Transverse colon (tissue), 4 donors: ENCODE measurements at regions not wholly inside any gene's neighbourhood (a gene's known extent, or its start where the extent isn't known, plus 50 kb on each side); places are given as distances from the start of the nearest gene placed in this dataset.

Experiments
- DNase-seq: peaks from one replicate; pipeline ENCODE4 v3.0.0-alpha.2; 2019
- H3K27ac ChIP-seq, 4 donors: fragments of 200-600 bp; sonication (generic); 2 replicates each; pipeline ENCODE4 v1.5.1; 2016 to 2018; ENCODE audit warnings: inconsistent platforms in 4 of 4
- H3K27me3 ChIP-seq: fragments of 200-600 bp; sonication (generic); 2 replicates; pipeline ENCODE4 v1.5.1; 2017; ENCODE audit warnings: inconsistent platforms
- H3K36me3 ChIP-seq, 4 donors: fragments of 200-600 bp; sonication (generic); 2 replicates each; pipeline ENCODE4 v1.5.1; 2017 to 2019; ENCODE audit warnings: inconsistent platforms in 4 of 4
- H3K4me1 ChIP-seq, 4 donors: fragments of 200-600 bp; sonication (generic); 2 replicates each; pipeline ENCODE4 v1.5.1; 2017 to 2020; ENCODE audit warnings: inconsistent platforms in 4 of 4
- H3K4me3 ChIP-seq, 4 donors: fragments of 200-600 bp; sonication (generic); 1 replicate in 1 of 4; 2 replicates in 3 of 4; pipeline versions ENCODE4 v1.5.1 to v1.6.1; 2017 to 2019; ENCODE audit warnings: inconsistent platforms in 4 of 4
- H3K9me3 ChIP-seq, 2 donors: fragments of 200-600 bp; sonication (generic); 2 replicates each; pipeline ENCODE4 v1.5.1; 2017 to 2019; ENCODE audit warnings: inconsistent platforms in 2 of 2
- CTCF ChIP-seq, 5 experiments: fragments of 200-600 bp in 3 of 5; fragments of 450-650 bp in 2 of 5; sonication (generic) in 3 of 5; IDR thresholded peaks; 1 replicate in 2 of 5; 2 replicates in 3 of 5; pipeline ENCODE4 v1.5.1; 2016 to 2017; ENCODE audit warnings: antibody characterized with exemption in 5 of 5, inconsistent platforms in 3 of 5, mild to moderate bottlenecking in 2 of 5, moderate library complexity in 1 of 5
- EP300 ChIP-seq: sonication (generic); formaldehyde crosslinking; IDR thresholded peaks from one replicate; pipeline ENCODE4 v1.6.1; 2017; ENCODE audit warnings: antibody characterized with exemption, low read depth
- POLR2A ChIP-seq: fragments of 450-650 bp; IDR thresholded peaks from one replicate; pipeline ENCODE4 v1.6.1; 2016; ENCODE audit warnings: antibody characterized with exemption, mild to moderate bottlenecking, moderate library complexity
- POLR2AphosphoS5 ChIP-seq, 3 donors: sonication (generic); formaldehyde crosslinking; IDR thresholded peaks; one replicate each; pipeline ENCODE4 v1.6.1; 2016; ENCODE audit warnings: antibody characterized with exemption in 3 of 3
- WGBS, 2 donors: methylation state at CpG; one replicate each; pipeline ENCODE4 v1.1.5; 2018; ENCODE audit warnings: low coverage in 1 of 2; 5-methylcytosine and 5-hydroxymethylcytosine counted together
- in situ Hi-C, 4 donors: fragments of 200-750 bp; cut with MboI; loops; one replicate each; pipeline versions ENCODE4 v1.15.0 to v1.15.1; 2017; ENCODE audit warnings: low sequenced_read_pairs in 3 of 4, low pct_ligation_motif_present in 1 of 4, low pct_unique_long_range_greater_than_20kb in 1 of 4
- intact Hi-C: fragments of 100-400 bp; cut with DNase I; formaldehyde crosslinking; loops from one replicate; pipeline ENCODE4 v1.15.1; 2023; ENCODE audit warnings: low total_unique reads

GRCh38 chr11:71311176-71311925, 59.0 kb upstream of the SHANK2 start:
- intact Hi-C loops (no loop called here), in situ Hi-C loops (no loop called here)

GRCh38 chr11:71310184-71310583, 57.8 kb upstream of the SHANK2 start:
- Histone ChIP-seq H3K4me3 (no peak overlapping the region), H3K4me1 (no peaks in the 10 kb centered on the region), H3K27ac (no peak overlapping the region), H3K9me3 (no peaks in the 10 kb centered on the region), H3K36me3 (no peaks in the 10 kb centered on the region), H3K27me3 (no peaks in the 10 kb centered on the region)
- intact Hi-C loops = no loop called here
- in situ Hi-C loops = no loop called here
- TF ChIP-seq POLR2AphosphoS5 (IDR thresholded peaks at IDR 0.05) = no peak
- DNase-seq = no peak
- WGBS, 2 donors = 79 to 80% methylated on average over 1 to 4 of the region's 4 CpGs

More at GRCh38 chr11:71311176-71311925, 59.0 kb upstream of the SHANK2 start:
- no peak for TF ChIP-seq POLR2AphosphoS5 (IDR thresholded peaks at IDR 0.05)
- no peak for TF ChIP-seq POLR2A
- TF ChIP-seq CTCF (IDR thresholded peaks at IDR 0.05) = no peak
- H3K4me3 ChIP-seq = no peak overlapping the region
- WGBS, 2 donors = 20 to 72% methylated on average over 1 to 13 of the region's 13 CpGs
- H3K9me3 ChIP-seq = peaks cover 1 to 3% of the 10 kb centered on the region in 2 donors
- H3K27me3 ChIP-seq = no peaks in the 10 kb centered on the region
- H3K36me3 ChIP-seq = no peaks in the 10 kb centered on the region
- no peaks in the 10 kb centered on the region for H3K4me1 ChIP-seq
- no peak for DNase-seq
- H3K27ac ChIP-seq = peak overlapping the region in 1 of 4 donors; percentile 45

DNA sequence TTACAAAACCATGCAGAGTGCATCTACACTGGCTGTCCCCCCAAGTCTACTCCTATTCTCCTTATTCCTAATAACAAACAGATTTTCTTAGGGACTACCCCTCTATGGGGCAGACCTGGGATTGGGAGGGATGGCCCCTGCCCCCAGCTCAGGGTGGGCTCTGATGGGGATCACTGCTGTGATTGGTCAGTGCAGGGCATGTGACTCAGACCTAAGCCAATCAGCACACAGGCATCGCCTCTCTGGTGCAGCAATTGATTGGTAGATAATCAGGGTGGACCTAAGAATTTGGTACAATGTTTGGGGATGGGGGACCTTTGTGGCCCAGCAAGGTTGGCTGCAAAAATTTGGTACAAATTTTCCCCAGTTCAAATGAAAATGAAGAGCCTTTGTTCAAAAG, 57.2 kb upstream of the SHANK2 start:
- H3K36me3 ChIP-seq = no peaks in the 10 kb centered on the region
- no peaks in the 10 kb centered on the region for H3K27me3 ChIP-seq
- no peak overlapping the region for H3K27ac ChIP-seq
- no peak for DNase-seq
- intact Hi-C loops = no loop called here
- no peak overlapping the region for H3K4me3 ChIP-seq
- no peaks in the 10 kb centered on the region for H3K4me1 ChIP-seq
- no peak for TF ChIP-seq CTCF (IDR thresholded peaks at IDR 0.05)
- no peak for TF ChIP-seq EP300
- TF ChIP-seq POLR2A = no peak
- TF ChIP-seq POLR2AphosphoS5 (IDR thresholded peaks at IDR 0.05) = no peak
- 100% methylated on average over 1 of the region's 1 CpG; no CpG with 5 or more reads in 1 of the 2 donors for WGBS, 2 donors
- no peaks in the 10 kb centered on the region for H3K9me3 ChIP-seq
- in situ Hi-C loops = no loop called here

DNA sequence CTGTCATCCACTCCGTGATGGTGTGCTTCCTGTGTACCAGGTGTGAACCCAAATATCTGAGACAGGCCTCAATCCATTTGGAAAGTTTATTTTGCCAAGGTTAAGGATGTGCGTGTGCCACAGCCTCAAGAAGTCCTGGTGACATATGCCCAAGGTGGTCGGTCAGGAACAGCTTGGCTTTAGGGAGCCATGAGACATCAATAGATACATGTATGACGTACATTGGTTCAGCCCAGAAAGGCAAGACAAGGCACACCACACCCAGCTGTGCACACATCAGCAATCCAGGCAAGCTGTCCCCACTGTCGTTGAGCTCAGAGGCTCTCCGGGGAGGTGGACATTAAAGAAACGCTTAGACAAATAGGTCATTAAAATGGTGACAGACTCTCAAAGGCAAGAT, 56.8 kb upstream of the SHANK2 start:
- 76 to 94% methylated on average over 2 to 7 of the region's 7 CpGs for WGBS, 2 donors
- no peaks in the 10 kb centered on the region for H3K9me3 ChIP-seq
- no peak for TF ChIP-seq CTCF (IDR thresholded peaks at IDR 0.05)
- TF ChIP-seq POLR2A = no peak
- TF ChIP-seq EP300 = no peak
- no peak for TF ChIP-seq POLR2AphosphoS5 (IDR thresholded peaks at IDR 0.05)
- no peak overlapping the region for H3K4me3 ChIP-seq
- H3K27me3 ChIP-seq = no peaks in the 10 kb centered on the region
- H3K36me3 ChIP-seq = no peaks in the 10 kb centered on the region
- no peak for DNase-seq
- in situ Hi-C loops (no loop called here), intact Hi-C loops (no loop called here)
- H3K27ac ChIP-seq = no peak overlapping the region
- H3K4me1 ChIP-seq = no peaks in the 10 kb centered on the region
